Renal pelvis (tissue), 1 donor: ENCODE measurements at regions not wholly inside any gene's neighbourhood (a gene's known extent, or its start where the extent isn't known, plus 50 kb on each side); places are given as distances from the start of the nearest gene placed in this dataset.
A peak's percentile ranks its signal among the peaks of the same experiment; 100 is the strongest.

ENCODE experiments used
- DNase-seq: peaks from one replicate; pipeline ENCODE4 v3.0.0-alpha.2; 2013

GRCh38 chr3:86175593-86176444, 815.1 kb downstream of the VGLL3 start:
- no peak for DNase-seq

DNA sequence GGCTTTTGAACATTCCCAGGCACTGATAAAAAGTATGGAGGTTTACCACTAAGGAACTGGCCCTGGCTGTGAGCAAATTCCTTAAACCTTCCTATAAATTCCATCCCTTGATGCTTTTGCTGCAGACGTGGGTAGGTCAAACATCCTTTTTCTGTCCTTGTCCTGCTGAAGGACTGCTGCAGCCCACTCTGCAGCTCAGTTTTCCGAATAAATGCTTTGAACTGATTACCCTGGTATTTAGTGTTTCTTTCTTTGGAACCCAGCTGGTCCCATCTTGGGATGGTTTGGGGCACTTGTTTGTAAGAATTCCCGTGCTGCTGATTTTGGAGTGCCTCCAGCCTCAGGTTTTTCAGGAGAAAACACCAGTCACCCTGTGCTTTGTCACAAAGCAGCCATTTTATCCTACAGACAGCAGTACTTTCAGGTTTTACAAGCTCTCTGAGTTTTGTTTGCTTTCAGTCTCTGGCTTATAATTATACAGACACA, 815.9 kb downstream of the VGLL3 start:
- no peak for DNase-seq

DNA sequence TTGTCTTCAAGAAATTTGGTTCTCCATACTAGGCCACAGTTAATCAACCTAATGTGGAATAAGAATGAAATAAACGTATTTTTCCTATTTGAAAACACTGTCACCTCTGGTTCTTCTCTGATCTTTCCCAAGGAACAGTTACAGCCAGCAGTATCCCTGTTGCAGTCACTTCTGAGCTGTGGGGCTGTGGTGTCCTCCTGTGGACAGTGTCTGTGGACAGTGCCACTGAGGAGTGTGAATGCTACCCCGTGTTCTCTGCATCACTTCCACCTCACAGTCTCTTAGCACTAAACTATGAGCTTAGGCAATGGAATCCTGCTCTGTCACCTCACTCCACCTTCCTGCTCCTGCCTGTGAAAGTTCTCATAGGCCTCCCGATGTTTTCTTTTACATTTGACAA, 817.5 kb downstream of the VGLL3 start:
- no peak for DNase-seq

DNA sequence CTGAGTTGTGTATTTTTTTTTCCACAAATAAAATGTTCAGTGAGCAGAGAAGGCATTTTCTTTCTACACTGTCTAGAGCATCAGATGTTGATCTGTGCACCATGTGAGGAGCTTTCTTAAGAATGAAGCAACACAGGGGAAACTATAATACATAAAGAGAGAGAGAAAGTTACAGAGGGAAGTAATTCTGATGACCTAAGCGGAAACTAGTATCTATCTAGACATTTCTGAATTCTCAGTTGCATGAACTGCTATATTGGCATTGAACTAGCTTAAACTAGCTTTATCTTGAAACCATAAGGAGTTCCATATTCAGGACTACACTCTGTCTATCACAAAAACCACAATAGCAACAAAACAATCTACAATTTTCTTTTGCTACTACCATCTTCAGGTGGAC, 822.4 kb downstream of the VGLL3 start:
- no peak for DNase-seq

- DNase-seq, result no peak
Observed at GRCh38 chr3:86162521-86162920, 828.4 kb downstream of the VGLL3 start.

DNA sequence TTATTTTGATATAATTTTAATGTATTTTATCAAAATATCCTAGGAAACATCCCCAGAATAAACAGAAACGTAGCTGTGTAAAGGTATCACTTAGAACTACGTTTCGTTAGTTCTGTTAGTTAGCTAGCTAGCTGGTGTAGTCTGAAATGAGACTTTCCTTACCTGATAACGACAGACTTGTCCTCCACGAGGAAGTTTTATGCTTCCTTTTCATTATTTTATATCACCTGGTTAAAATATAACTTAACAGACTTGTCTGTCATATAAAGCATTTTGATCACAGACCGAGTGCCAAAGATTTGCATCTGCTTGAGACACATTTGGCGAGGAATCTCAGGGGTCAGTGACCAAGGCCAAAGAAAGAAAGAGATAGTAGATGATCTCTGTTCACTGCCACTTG, 829.5 kb downstream of the VGLL3 start:
- DNase-seq, result no peak

GRCh38 chr3:86152620-86153019, 838.3 kb downstream of the VGLL3 start:
- DNase-seq, result peak; percentile 31

DNA sequence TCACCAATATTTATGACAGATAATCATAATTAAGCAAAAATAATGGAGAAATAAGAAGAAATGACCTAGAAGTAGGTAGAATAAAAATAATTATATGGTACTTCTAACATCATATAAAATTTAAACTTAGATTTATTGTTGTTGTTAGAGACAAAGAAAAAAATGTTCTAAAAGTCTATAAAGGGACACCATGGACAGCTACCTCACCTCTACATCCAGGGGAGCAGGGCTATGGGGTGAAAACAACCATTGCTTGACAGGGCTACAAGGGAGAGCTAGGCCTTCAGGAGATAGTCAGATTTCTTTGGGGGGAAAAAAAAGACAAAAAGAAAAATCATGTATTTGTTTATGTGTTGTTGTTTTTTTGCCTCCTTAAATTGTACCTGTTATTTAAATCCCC, 841.9 kb downstream of the VGLL3 start:
- DNase-seq, result no peak

- no peak for DNase-seq
Observed at GRCh38 chr3:86147119-86147518, 843.8 kb downstream of the VGLL3 start.

GRCh38 chr3:86126552-86126951, 864.4 kb downstream of the VGLL3 start:
- DNase-seq, result no peak
